GM21717 (cell line): ENCODE measurements at regions not wholly inside any gene's neighbourhood (a gene's known extent, or its start where the extent isn't known, plus 50 kb on each side); places are given as distances from the start of the nearest gene placed in this dataset.

Experiments used
- ATAC-seq: cut with Tn5 transposase; IDR thresholded peaks from one replicate; pipeline ENCODE4 v1.9.1; 2021; ENCODE audit warnings: mild to moderate bottlenecking, moderate library complexity; ENCODE audit not compliant: unreplicated experiment

- no peak for ATAC-seq
Measured at GRCh38 chr20:7379621-7380220, 560.5 kb downstream of the HAO1 start.

- ATAC-seq: no peak
Measured at GRCh38 chr20:7383216-7383615, 557.0 kb downstream of the HAO1 start.

- ATAC-seq: no peak
Measured at GRCh38 chr20:7387638-7388193, 552.5 kb downstream of the HAO1 start.

- ATAC-seq: no peak
Measured at GRCh38 chr20:7389216-7389615, 551.0 kb downstream of the HAO1 start.

GRCh38 chr20:7392542-7393206 is 547.6 kb downstream of the HAO1 start:
- no peak for ATAC-seq

- ATAC-seq: no peak
Measured at GRCh38 chr20:7399114-7399513, 541.1 kb downstream of the HAO1 start.

GRCh38 chr20:7399575-7399974 is 540.7 kb downstream of the HAO1 start:
- no peak for ATAC-seq

GRCh38 chr20:7406671-7407070 is 533.6 kb downstream of the HAO1 start:
- ATAC-seq: no peak

- ATAC-seq: no peak
Measured at GRCh38 chr20:7410150-7410549, 530.1 kb downstream of the HAO1 start.

- no peak for ATAC-seq
Measured at GRCh38 chr20:7411075-7411474, 529.2 kb downstream of the HAO1 start.

- ATAC-seq: no peak
Measured at GRCh38 chr20:7415427-7415826, 524.8 kb downstream of the HAO1 start.

GRCh38 chr20:7416382-7416781 is 523.9 kb downstream of the HAO1 start:
- no peak for ATAC-seq

- ATAC-seq: no peak
Measured at GRCh38 chr20:7420345-7420744, 519.9 kb downstream of the HAO1 start.

GRCh38 chr20:7426890-7427496 is 513.3 kb downstream of the HAO1 start:
- no peak for ATAC-seq

- ATAC-seq: no peak
Measured at GRCh38 chr20:7428946-7429345, 511.3 kb downstream of the HAO1 start.

GRCh38 chr20:7432612-7433011 is 507.6 kb downstream of the HAO1 start:
- ATAC-seq: no peak

GRCh38 chr20:7437311-7437710 is 502.9 kb downstream of the HAO1 start:
- ATAC-seq: no peak

- ATAC-seq: no peak
Measured at GRCh38 chr20:7449269-7449668, 491.0 kb downstream of the HAO1 start.

GRCh38 chr20:7452890-7453289 is 487.4 kb downstream of the HAO1 start:
- ATAC-seq: no peak

- ATAC-seq: no peak
Measured at GRCh38 chr20:7454047-7454446, 486.2 kb downstream of the HAO1 start.

- ATAC-seq: no peak
Measured at GRCh38 chr20:7458459-7458858, 481.8 kb downstream of the HAO1 start.

GRCh38 chr20:7459083-7459482 is 481.2 kb downstream of the HAO1 start:
- no peak for ATAC-seq
